ENCODE measurements at regions not wholly inside any gene's neighbourhood (a gene's known extent, or its start where the extent isn't known, plus 50 kb on each side); places are given as distances from the start of the nearest gene placed in this dataset.

GRCh38 chr5:8907168-8907868 lies 638.6 kb downstream of the SEMA5A start:
- Histone ChIP-seq H4K91ac (replicated peaks; ENCODE audit: insufficient read length, low read length) (no peak overlapping the region), H3K23me2 (ENCODE audit: low read depth, low read length) (no peaks in the 10 kb centered on the region), H3K79me2 (ENCODE audit: control insufficient read depth in 1 of 2, insufficient read depth in 2 of 2, low read length in 2 of 2) (no peaks in the 10 kb centered on the region), H3K4me1 (replicated peaks in 1 of 4; ENCODE audit: control insufficient read depth in 3 of 4, insufficient read depth in 4 of 4, low read length in 3 of 4) (no peaks in the 10 kb centered on the region), H4K20me1 (replicated peaks in 1 of 2; ENCODE audit: control insufficient read depth in 1 of 2, insufficient read depth in 2 of 2, low read length in 2 of 2) (no peaks in the 10 kb centered on the region), H2BK15ac (ENCODE audit: low read length) (no peak overlapping the region), H2BK20ac (ENCODE audit: low read length) (no peak overlapping the region), H3K18ac (ENCODE audit: extremely low read depth, low read length) (no peak overlapping the region), H3K27ac (ENCODE audit: low read depth, low read length) (no peak overlapping the region), H3K23ac (ENCODE audit: insufficient read length) (no peak overlapping the region), H3K4ac (replicated peaks; ENCODE audit: insufficient read length, low read depth, low read length) (no peak overlapping the region), H4K5ac (ENCODE audit: insufficient read length, low read depth, low read length) (no peak overlapping the region), H2BK120ac (replicated peaks; ENCODE audit: low read depth, low read length) (no peak overlapping the region), H3K4me2 (ENCODE audit: insufficient read depth in 1 of 2, low read depth in 2 of 2, low read length in 2 of 2) (no peak overlapping the region), H4K8ac (ENCODE audit: extremely low read depth, insufficient read depth, low read length) (no peak overlapping the region), H3K9me3 (ENCODE audit: insufficient read depth in 2 of 2, low read depth in 1 of 2, low read length in 1 of 2) (no peaks in the 10 kb centered on the region), H2AK5ac (ENCODE audit: low read depth, low read length) (no peak overlapping the region), H3K36me3 (ENCODE audit: control insufficient read depth in 2 of 4, insufficient read depth in 4 of 4, low read length in 3 of 4) (no peaks in the 10 kb centered on the region), H3K14ac (ENCODE audit: insufficient read length) (no peak overlapping the region), H2BK5ac (ENCODE audit: low read depth, low read length) (no peak overlapping the region), H2BK12ac (ENCODE audit: low read depth, low read length) (no peak overlapping the region), H3K79me1 (ENCODE audit: low read depth, low read length) (no peaks in the 10 kb centered on the region), H2AFZ (ENCODE audit: low read length) (peak overlapping the region; percentile 98; the same call in 1 of the 2 replicates), H3K4me3 (ENCODE audit: extremely low read depth in 1 of 4, insufficient read depth in 2 of 4, low read depth in 3 of 4, low read length in 4 of 4) (no peak overlapping the region), H3K56ac (replicated peaks; ENCODE audit: insufficient read length, low read depth, low read length) (no peak overlapping the region), H3K27me3 (replicated peaks in 1 of 4; ENCODE audit: control insufficient read depth in 3 of 4, extremely low read depth in 1 of 4, insufficient read depth in 3 of 4, low read length in 3 of 4) (no peaks in the 10 kb centered on the region), H3K9ac (replicated peaks in 1 of 4; ENCODE audit: extremely low read depth in 1 of 4, low read depth in 3 of 4, low read length in 3 of 4) (no peak overlapping the region)
- POLR2A ChIA-PET (ENCODE audit: partially characterized antibody), result no interaction called here
- no peak for TF ChIP-seq YY1 (IDR thresholded peaks at IDR 0.05; ENCODE audit: low read depth, low read length)
- TF ChIP-seq BCL11A (IDR thresholded peaks at IDR 0.05; ENCODE audit: low read depth in 2 of 2, low read length in 2 of 2), result no peak
- no peak for TF ChIP-seq NANOG (IDR thresholded peaks at IDR 0.05; ENCODE audit: insufficient read depth, low read depth, low read length, poor library complexity, severe bottlenecking)
- TF ChIP-seq SIX5 (IDR thresholded peaks at IDR 0.05; ENCODE audit: low read depth, low read length), result no peak
- TF ChIP-seq SP4 (IDR thresholded peaks at IDR 0.05; ENCODE audit: low read length), result no peak
- TF ChIP-seq POLR2AphosphoS5 (IDR thresholded peaks at IDR 0.05; ENCODE audit: low read depth, low read length), result no peak
- no peak for TF ChIP-seq ZNF274 (IDR thresholded peaks at IDR 0.05; ENCODE audit: borderline replicate concordance, extremely low read depth, low read length)
- TF ChIP-seq HDAC2 (IDR thresholded peaks at IDR 0.05; ENCODE audit: borderline replicate concordance in 1 of 2, low read depth in 2 of 2, low read length in 2 of 2), result no peak
- no peak for TF ChIP-seq EP300 (IDR thresholded peaks at IDR 0.05; ENCODE audit: borderline replicate concordance in 1 of 2, low read depth in 2 of 2, low read length in 2 of 2)
- no peak for TF ChIP-seq MAFK (IDR thresholded peaks at IDR 0.05; ENCODE audit: low read depth, low read length)
- 89% methylated on average over 8 of the region's 8 CpGs; no CpG with 5 or more reads in 1 of the 2 experiments for WGBS, 2 experiments (ENCODE audit: extremely low coverage in 1 of 2, insufficient coverage in 1 of 2, insufficient read length in 1 of 2, insufficient replicate concordance in 2 of 2, low coverage in 1 of 2, low lambda C conversion rate in 2 of 2, missing lambda C conversion rate in 1 of 2)
- no peak for FAIRE-seq
- no peak for DNase-seq (ENCODE audit: low read depth in 1 of 2, low spot score in 2 of 2)
- CTCF ChIA-PET (ENCODE audit: partially characterized antibody), result interaction anchor here (0.6 to 2.9 kb wide), 71 partner anchors 7 to 990 kb away, joined by 3 to 17 read pairs (median 4); no protein-coding TSS in a partner anchor

Data from H1 (cell line).